Endothelial cell of umbilical vein (primary cell): ENCODE measurements at regions not wholly inside any gene's neighbourhood (a gene's known extent, or its start where the extent isn't known, plus 50 kb on each side); places are given as distances from the start of the nearest gene placed in this dataset.

Source experiments
- BruUV-seq: library from RNA; stranded (reverse); fragments of 400-500 nt; replicated peaks from 2 replicates; lab custom pipeline; 2021; lab: Mats Ljungman, UMichigan
- CTCF ChIA-PET: fragments of 300-600, 350-600 bp; sonication (Branson Sonifier 250); formaldehyde crosslinking; loops from one replicate; lab custom pipeline; 2021; ENCODE audit warnings: antibody characterized with exemption, inconsistent platforms; lab: Charles Lee
- POLR2A ChIA-PET: fragments of 300-600, 350-600 bp; sonication (Branson Sonifier 250); formaldehyde crosslinking; loops from one replicate; lab custom pipeline; 2021; ENCODE audit warnings: antibody characterized with exemption, inconsistent platforms; lab: Charles Lee
- DNase-seq: peaks from one replicate; pipeline ENCODE4 v3.0.0-alpha.2; 2011; ENCODE audit warnings: low read depth, low spot score
- FAIRE-seq: peaks from 2 replicates; lab custom pipeline; 2011; peaks lifted over from hg19 to GRCh38; lab: Jason Lieb, UNC
- H2AFZ ChIP-seq: 2 replicates; pipeline ENCODE4 v1.6.0; 2012; ENCODE audit warnings: low read depth, low read length, control low read depth, inconsistent platforms
- H3K27ac ChIP-seq: 2 replicates; pipeline ENCODE4 v1.5.1; 2011; ENCODE audit warnings: low read depth, mild to moderate bottlenecking, control low read depth, low read length, moderate library complexity; ENCODE audit not compliant: insufficient read depth
- H3K27me3 ChIP-seq, 2 experiments: 2 replicates each; pipeline versions ENCODE4 v1.6.0 to v1.6.1; 2011; ENCODE audit warnings: low read length in 2 of 2, mixed read lengths in 1 of 2; ENCODE audit not compliant: control insufficient read depth in 2 of 2, insufficient read depth in 2 of 2
- H3K36me3 ChIP-seq, 2 experiments: 2 replicates in 1 of 2; 3 replicates in 1 of 2; pipeline ENCODE4 v1.5.1; 2011; ENCODE audit warnings: low read length in 2 of 2, mild to moderate bottlenecking in 1 of 2, moderate library complexity in 1 of 2; ENCODE audit not compliant: control insufficient read depth in 2 of 2, insufficient read depth in 2 of 2; ENCODE audit errors: extremely low read depth in 1 of 2
- H3K4me1 ChIP-seq: 3 replicates; pipeline ENCODE4 v1.5.1; 2011; ENCODE audit warnings: mild to moderate bottlenecking, low read length; ENCODE audit not compliant: control insufficient read depth, insufficient read depth; ENCODE audit errors: extremely low read depth
- H3K4me2 ChIP-seq: 2 replicates; pipeline ENCODE4 v1.6.1; 2011; ENCODE audit warnings: low read length, control low read depth, mixed read lengths; ENCODE audit not compliant: insufficient read depth
- H3K4me3 ChIP-seq, 3 experiments: fragments of 200-600 bp in 1 of 3; sonication (generic), shearing (Covaris generic) in 1 of 3; replicated peaks in 1 of 3; 2 replicates each; pipeline ENCODE4 v1.5.1; 2011 to 2016; ENCODE audit warnings: control low read depth in 3 of 3, low read length in 3 of 3, mild to moderate bottlenecking in 2 of 3, inconsistent platforms in 1 of 3, low read depth in 1 of 3, moderate library complexity in 1 of 3; ENCODE audit not compliant: insufficient read depth in 1 of 3
- H3K79me2 ChIP-seq: 2 replicates; pipeline ENCODE4 v1.6.0; 2012; ENCODE audit warnings: low read length, inconsistent platforms; ENCODE audit not compliant: control insufficient read depth, insufficient read depth
- H3K9ac ChIP-seq: replicated peaks from 2 replicates; pipeline ENCODE3; 2011; ENCODE audit warnings: low read length, control low read depth; ENCODE audit not compliant: insufficient read depth; ENCODE audit errors: extremely low read depth
- H3K9me1 ChIP-seq: replicated peaks from 3 replicates; pipeline ENCODE4 v1.6.0; 2011; ENCODE audit warnings: mild to moderate bottlenecking, low read length; ENCODE audit not compliant: control insufficient read depth, insufficient read depth; ENCODE audit errors: extremely low read depth
- H3K9me3 ChIP-seq: replicated peaks from 2 replicates; pipeline ENCODE4 v1.5.1; 2012; ENCODE audit warnings: low read length, inconsistent platforms; ENCODE audit not compliant: control insufficient read depth, insufficient read depth
- H4K20me1 ChIP-seq: replicated peaks from 2 replicates; pipeline ENCODE3; 2011; ENCODE audit warnings: mild to moderate bottlenecking, low read length; ENCODE audit not compliant: control insufficient read depth, insufficient read depth; ENCODE audit errors: extremely low read depth
- EZH2 ChIP-seq: IDR thresholded peaks from 2 replicates; pipeline ENCODE4 v1.6.1; 2012; ENCODE audit warnings: borderline replicate concordance, low read depth, mild to moderate bottlenecking, moderate library complexity, low read length, inconsistent platforms; ENCODE audit not compliant: severe bottlenecking
- FOS ChIP-seq: IDR thresholded peaks from 2 replicates; pipeline ENCODE4 v1.6.1; 2011; ENCODE audit warnings: mild to moderate bottlenecking, low read length, moderate library complexity, borderline replicate concordance; ENCODE audit not compliant: insufficient read depth
- GATA2 ChIP-seq: IDR thresholded peaks from 2 replicates; pipeline ENCODE4 v1.7.0; 2011; ENCODE audit warnings: low read depth, mild to moderate bottlenecking, moderate library complexity, mixed read lengths, low read length; ENCODE audit not compliant: insufficient read length, insufficient read depth
- JUN ChIP-seq: IDR thresholded peaks from 2 replicates; pipeline ENCODE4 v1.6.1; 2011; ENCODE audit warnings: borderline replicate concordance, low read depth; ENCODE audit not compliant: insufficient read length, insufficient read depth
- MYC ChIP-seq: IDR thresholded peaks from one replicate; pipeline ENCODE4 v1.6.1; 2011; ENCODE audit warnings: mild to moderate bottlenecking, low read depth, low read length
- POLR2A ChIP-seq: IDR thresholded peaks from 2 replicates; pipeline ENCODE4 v1.6.1; 2012; ENCODE audit warnings: low read depth, mild to moderate bottlenecking, control low read depth, low read length
- POLR2AphosphoS5 ChIP-seq: IDR thresholded peaks from 2 replicates; pipeline ENCODE4 v1.6.1; 2012; ENCODE audit warnings: low read depth, mild to moderate bottlenecking, control low read depth, low read length, moderate library complexity; ENCODE audit not compliant: insufficient read depth
- dilution Hi-C: fragments of 300-500 bp; cut with MboI; formaldehyde crosslinking; loops from one replicate; pipeline ENCODE4 v1.15.0; 2019; ENCODE audit warnings: low sequenced_read_pairs; ENCODE audit not compliant: extremely low pct_ligation_motif_present
- intact Hi-C: fragments of 100-400 bp; cut with micrococcal nuclease; formaldehyde crosslinking; loops from one replicate; pipeline ENCODE4 v1.10.0; 2022
- TF ChIP-seq, protein P1 (sequence below), 2 donors: IDR thresholded peaks; 1 replicate in 1 of 2; 2 replicates in 1 of 2; pipeline ENCODE4 v1.5.1; 2011; ENCODE audit warnings: low read length in 2 of 2, mild to moderate bottlenecking in 2 of 2, moderate library complexity in 2 of 2, control low read depth in 1 of 2, inconsistent platforms in 1 of 2, low read depth in 1 of 2; ENCODE audit not compliant: insufficient read depth in 1 of 2; ENCODE audit errors: extremely low read depth in 1 of 2
- TF ChIP-seq, protein P2 (sequence below): IDR thresholded peaks from 2 replicates; pipeline ENCODE4 v1.6.1; 2011; ENCODE audit not compliant: insufficient read depth, insufficient read length

GRCh38 chr4:137430171-137430570, 102.1 kb downstream of the PCDH18 start:
- no peaks in the 10 kb centered on the region for H3K36me3 ChIP-seq
- H3K4me2 ChIP-seq: no peak overlapping the region
- no peak overlapping the region for H2AFZ ChIP-seq
- intact Hi-C loops (no loop called here), dilution Hi-C loops (no loop called here)
- H3K27me3 ChIP-seq: no peaks in the 10 kb centered on the region
- no peak overlapping the region for H3K4me3 ChIP-seq
- no peak for DNase-seq
- H3K4me1 ChIP-seq: no peaks in the 10 kb centered on the region
- H3K27ac ChIP-seq: no peak overlapping the region
- ChIA-PET POLR2A (no interaction called here), CTCF (no interaction called here)
- no peaks in the 10 kb centered on the region for H3K9me3 ChIP-seq
- no peaks in the 10 kb centered on the region for H3K79me2 ChIP-seq
- no peak for TF ChIP-seq POLR2A
- no peak for FAIRE-seq
- no peaks in the 10 kb centered on the region for H4K20me1 ChIP-seq
- H3K9ac ChIP-seq: no peak overlapping the region
- H3K9me1 ChIP-seq: no peaks in the 10 kb centered on the region
- no TSS peak for BruUV-seq

- Histone ChIP-seq H3K9me1 (no peaks in the 10 kb centered on the region), H2AFZ (no peak overlapping the region), H3K4me1 (no peaks in the 10 kb centered on the region), H3K27me3 (no peaks in the 10 kb centered on the region), H3K4me3 (no peak overlapping the region), H4K20me1 (no peaks in the 10 kb centered on the region), H3K79me2 (no peaks in the 10 kb centered on the region), H3K27ac (no peak overlapping the region), H3K4me2 (no peak overlapping the region), H3K9ac (no peak overlapping the region), H3K9me3 (no peaks in the 10 kb centered on the region), H3K36me3 (no peaks in the 10 kb centered on the region)
- TF ChIP-seq, protein P1, sequence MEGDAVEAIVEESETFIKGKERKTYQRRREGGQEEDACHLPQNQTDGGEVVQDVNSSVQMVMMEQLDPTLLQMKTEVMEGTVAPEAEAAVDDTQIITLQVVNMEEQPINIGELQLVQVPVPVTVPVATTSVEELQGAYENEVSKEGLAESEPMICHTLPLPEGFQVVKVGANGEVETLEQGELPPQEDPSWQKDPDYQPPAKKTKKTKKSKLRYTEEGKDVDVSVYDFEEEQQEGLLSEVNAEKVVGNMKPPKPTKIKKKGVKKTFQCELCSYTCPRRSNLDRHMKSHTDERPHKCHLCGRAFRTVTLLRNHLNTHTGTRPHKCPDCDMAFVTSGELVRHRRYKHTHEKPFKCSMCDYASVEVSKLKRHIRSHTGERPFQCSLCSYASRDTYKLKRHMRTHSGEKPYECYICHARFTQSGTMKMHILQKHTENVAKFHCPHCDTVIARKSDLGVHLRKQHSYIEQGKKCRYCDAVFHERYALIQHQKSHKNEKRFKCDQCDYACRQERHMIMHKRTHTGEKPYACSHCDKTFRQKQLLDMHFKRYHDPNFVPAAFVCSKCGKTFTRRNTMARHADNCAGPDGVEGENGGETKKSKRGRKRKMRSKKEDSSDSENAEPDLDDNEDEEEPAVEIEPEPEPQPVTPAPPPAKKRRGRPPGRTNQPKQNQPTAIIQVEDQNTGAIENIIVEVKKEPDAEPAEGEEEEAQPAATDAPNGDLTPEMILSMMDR (IDR thresholded peaks at IDR 0.05; ENCODE audit: extremely low read depth in 1 of 2, insufficient read depth in 1 of 2, low read depth in 1 of 2, low read length in 2 of 2): no peak
- TF ChIP-seq MYC: no peak
- TF ChIP-seq JUN: no peak
- TF ChIP-seq GATA2: no peak
- TF ChIP-seq, protein P2, sequence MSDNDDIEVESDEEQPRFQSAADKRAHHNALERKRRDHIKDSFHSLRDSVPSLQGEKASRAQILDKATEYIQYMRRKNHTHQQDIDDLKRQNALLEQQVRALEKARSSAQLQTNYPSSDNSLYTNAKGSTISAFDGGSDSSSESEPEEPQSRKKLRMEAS: no peak
- TF ChIP-seq EZH2: no peak
- no peak for TF ChIP-seq POLR2A
- no peak for TF ChIP-seq FOS
- no peak for TF ChIP-seq POLR2AphosphoS5
- ChIA-PET POLR2A (no interaction called here), CTCF (no interaction called here)
- DNase-seq (no peak), FAIRE-seq (no peak)
- no TSS peak for BruUV-seq
- dilution Hi-C loops (no loop called here), intact Hi-C loops (no loop called here)
Measured at GRCh38 chr4:137427411-137427810, 104.9 kb downstream of the PCDH18 start.
